Pancreas (tissue), 10 donors: ENCODE measurements at regions not wholly inside any gene's neighbourhood (a gene's known extent, or its start where the extent isn't known, plus 50 kb on each side); places are given as distances from the start of the nearest gene placed in this dataset.
A peak's percentile ranks its signal among the peaks of the same experiment; 100 is the strongest.

Experiments used
- ATAC-seq, 4 donors: fragments of 200-7000 bp; cut with Tn5 transposase; one replicate each; pipeline versions ENCODE4 v1.8.0 to v1.9.1; 2020; ENCODE audit warnings: mild to moderate bottlenecking in 4 of 4, moderate library complexity in 4 of 4
- DNase-seq, 6 donors: peaks; one replicate each; pipeline ENCODE4 v3.0.0-alpha.2; 2020
- FAIRE-seq: peaks from 2 replicates; lab custom pipeline; 2012; peaks lifted over from hg19 to GRCh38; lab: Jason Lieb, UNC
- H3K27ac ChIP-seq, 4 donors: fragments of 200-600 bp; sonication (generic); 1 replicate in 3 of 4; 2 replicates in 1 of 4; pipeline versions ENCODE4 v1.5.0 to v1.8.0; 2020
- H3K27me3 ChIP-seq, 4 donors: fragments of 200-600 bp; one replicate each; pipeline ENCODE4 v1.8.0; 2021
- H3K36me3 ChIP-seq, 3 donors: fragments of 200-600 bp; sonication (generic) in 1 of 3; one replicate each; pipeline versions ENCODE4 v1.5.0 to v1.8.0; 2020 to 2021
- H3K4me1 ChIP-seq, 3 donors: fragments of 200-600 bp; one replicate each; pipeline ENCODE4 v1.8.0; 2021
- H3K4me3 ChIP-seq, 4 donors: fragments of 200-600 bp; sonication (generic) in 2 of 4; one replicate each; pipeline versions ENCODE4 v1.5.0 to v1.8.0; 2020 to 2021
- H3K9me3 ChIP-seq, 4 donors: fragments of 200-600 bp; one replicate each; pipeline ENCODE4 v1.8.0; 2021
- CTCF ChIP-seq, 4 donors: fragments of 200-600 bp; sonication (generic) in 3 of 4; IDR thresholded peaks; one replicate each; pipeline versions ENCODE4 v1.5.0 to v1.8.0; 2021; ENCODE audit warnings: antibody characterized with exemption in 4 of 4
- WGBS, 2 donors: extraction: QIAGEN DNeasy Blood & Tissue Kit; methylation state at CpG; one replicate each; pipeline ENCODE4 v1.1.7; 2013; 5-methylcytosine and 5-hydroxymethylcytosine counted together
- intact Hi-C, 3 donors: fragments of 100-400 bp; cut with DNase I; formaldehyde crosslinking; loops; one replicate each; pipeline versions ENCODE4 v1.11.1 to v1.14.2; 2022
- donor health status: healthy with polysubstance abuse.
- donor health status: DM: no; HTN: no; CAD: no; lungs with moderate emphysema.
- donor health status: DM: no; HTN: no; CAD: no.
- donor health status: control.
- donor health status: control.
- donor health status: Bipolar disorder and iron deficiency.
- donor health status: DM: yes; HTN: yes; CAD: no.
- donor health status: DM: no; HTN: no; CAD: no.
- donor health status: DM: no; HTN: no; CAD: no.
- donor health status: DM: yes; HTN: yes; CAD: no.

GRCh38 chr9:75615284-75615683 lies 275.2 kb upstream of the PCSK5 start:
- ATAC-seq (no peak), DNase-seq (no peak), FAIRE-seq (no peak)
- intact Hi-C loops: no loop called here
- H3K27ac ChIP-seq: no peak overlapping the region
- H3K4me1 ChIP-seq: no peaks in the 10 kb centered on the region
- no peak for TF ChIP-seq CTCF (IDR thresholded peaks at IDR 0.05)
- H3K9me3 ChIP-seq: no peaks in the 10 kb centered on the region
- no peak overlapping the region for H3K4me3 ChIP-seq
- WGBS, 2 donors: 13 to 23% methylated on average over 4 of the region's 4 CpGs
- peaks cover 0 to 6% (median 0%) of the 10 kb centered on the region in 4 donors for H3K27me3 ChIP-seq
- H3K36me3 ChIP-seq: no peaks in the 10 kb centered on the region

GRCh38 chr9:75616052-75616451 lies 274.4 kb upstream of the PCSK5 start:
- H3K9me3 ChIP-seq: no peaks in the 10 kb centered on the region
- no peak for DNase-seq
- WGBS, 2 donors: 25 to 33% methylated on average over 1 of the region's 1 CpG
- H3K36me3 ChIP-seq: no peaks in the 10 kb centered on the region
- no peak overlapping the region for H3K4me3 ChIP-seq
- no peak for FAIRE-seq
- TF ChIP-seq CTCF (IDR thresholded peaks at IDR 0.05): no peak
- H3K4me1 ChIP-seq: no peaks in the 10 kb centered on the region
- H3K27ac ChIP-seq: no peak overlapping the region
- no peak for ATAC-seq
- intact Hi-C loops: no loop called here
- H3K27me3 ChIP-seq: peaks cover 0 to 6% (median 0%) of the 10 kb centered on the region in 4 donors

- Histone ChIP-seq H3K36me3 (no peaks in the 10 kb centered on the region), H3K27me3 (peaks cover 0 to 6% (median 0%) of the 10 kb centered on the region in 4 donors), H3K4me1 (no peaks in the 10 kb centered on the region), H3K4me3 (no peak overlapping the region), H3K9me3 (no peaks in the 10 kb centered on the region), H3K27ac (no peak overlapping the region)
- ATAC-seq: no peak
- intact Hi-C loops: no loop called here
- FAIRE-seq: no peak
- 69 to 84% methylated on average over 3 of the region's 3 CpGs for WGBS, 2 donors
- no peak for TF ChIP-seq CTCF (IDR thresholded peaks at IDR 0.05)
- DNase-seq: no peak
Observed at GRCh38 chr9:75616841-75617566, 273.5 kb upstream of the PCSK5 start.

- ATAC-seq: no peak
- no peaks in the 10 kb centered on the region for H3K9me3 ChIP-seq
- H3K4me1 ChIP-seq: no peaks in the 10 kb centered on the region
- no peaks in the 10 kb centered on the region for H3K36me3 ChIP-seq
- H3K27ac ChIP-seq: no peak overlapping the region
- intact Hi-C loops: no loop called here
- H3K4me3 ChIP-seq: no peak overlapping the region
- no peak for TF ChIP-seq CTCF (IDR thresholded peaks at IDR 0.05)
- no peak for FAIRE-seq
- DNase-seq: no peak
- no peaks in the 10 kb centered on the region for H3K27me3 ChIP-seq
Observed at GRCh38 chr9:75623462-75623861, 267.0 kb upstream of the PCSK5 start.

- peak in 1 of 4 donors; percentile 18 for ATAC-seq
- no peak for FAIRE-seq
- no peaks in the 10 kb centered on the region for H3K36me3 ChIP-seq
- no peaks in the 10 kb centered on the region for H3K9me3 ChIP-seq
- TF ChIP-seq CTCF (IDR thresholded peaks at IDR 0.05): no peak
- no peaks in the 10 kb centered on the region for H3K27me3 ChIP-seq
- no peaks in the 10 kb centered on the region for H3K4me1 ChIP-seq
- H3K27ac ChIP-seq: no peak overlapping the region
- DNase-seq: no peak
- intact Hi-C loops: no loop called here
- no peak overlapping the region for H3K4me3 ChIP-seq
- 45 to 50% methylated on average over 2 of the region's 2 CpGs for WGBS, 2 donors
Observed at GRCh38 chr9:75624998-75625397, 265.5 kb upstream of the PCSK5 start.
